Activated CD8-positive, alpha-beta memory T cell treated with anti-CD3 and anti-CD28 coated beads, Interleukin-2, amount 50 U/mL, for 1 hour (primary cell): ENCODE measurements at regions not wholly inside any gene's neighbourhood (a gene's known extent, or its start where the extent isn't known, plus 50 kb on each side); places are given as distances from the start of the nearest gene placed in this dataset.

Source experiments
- DNase-seq: peaks from one replicate; pipeline ENCODE4 v3.0.0-alpha.2; 2020; ENCODE audit errors: extremely low read depth

- no peak for DNase-seq
Observed at GRCh38 chr2:129720360-129720759, 259.1 kb upstream of the RAB6C start.

GRCh38 chr2:129720761-129721160 lies 258.7 kb upstream of the RAB6C start:
- DNase-seq = no peak

GRCh38 chr2:129721236-129721635 lies 258.2 kb upstream of the RAB6C start:
- no peak for DNase-seq

DNA sequence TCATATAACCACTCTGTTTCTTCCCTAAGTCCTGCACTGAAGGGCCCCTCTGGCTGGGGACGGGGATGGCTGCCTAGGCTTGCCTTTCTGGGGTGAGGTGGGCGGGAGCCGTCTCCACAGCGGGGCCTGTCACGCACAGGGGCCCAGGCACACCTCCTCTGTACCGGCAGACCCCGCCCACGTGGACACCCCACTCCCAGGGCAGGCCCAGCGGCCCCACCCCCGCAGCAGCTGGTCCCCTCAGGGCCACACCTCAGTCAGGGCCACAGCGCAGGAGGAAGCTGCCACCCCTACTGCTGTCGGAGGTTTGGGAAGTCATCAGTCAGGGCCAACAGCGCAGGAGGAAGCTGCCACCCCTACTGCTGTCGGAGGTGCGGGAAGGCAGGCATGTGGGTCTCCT lies 257.6 kb upstream of the RAB6C start:
- DNase-seq = no peak

DNA sequence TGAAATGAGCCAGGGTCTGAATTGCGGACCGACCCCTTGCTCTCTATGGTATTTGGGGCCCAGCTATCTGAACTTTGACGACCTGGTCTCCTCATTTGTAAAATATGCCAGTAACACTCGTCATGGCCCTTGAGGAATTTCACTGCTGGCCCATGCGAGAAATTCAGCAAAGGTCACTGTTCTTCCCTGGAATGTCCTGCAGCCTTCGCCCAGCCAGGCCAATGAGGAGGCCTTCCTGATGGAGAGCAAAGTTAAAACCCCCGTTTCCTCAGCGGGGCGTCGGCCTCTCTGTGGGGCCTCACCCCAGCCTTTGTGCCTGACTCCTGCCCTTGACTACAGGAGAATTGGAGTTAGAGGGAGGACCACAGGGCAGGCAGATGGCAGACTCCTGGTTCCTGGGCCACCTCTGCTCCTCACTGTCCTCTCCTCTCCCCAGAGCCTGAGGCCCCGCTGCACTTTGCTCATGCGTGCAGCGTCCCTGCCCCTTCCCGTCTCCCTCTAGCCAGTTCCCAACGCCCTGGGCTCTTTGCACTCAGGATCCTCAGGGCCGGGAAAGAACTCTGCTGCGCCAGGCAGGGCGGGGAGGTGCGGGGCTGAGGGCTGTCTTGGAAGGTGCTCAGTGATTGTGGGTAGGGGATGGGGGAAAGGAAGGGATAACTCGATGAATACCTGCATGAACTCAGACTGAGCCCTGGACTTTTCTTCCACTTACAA lies 257.0 kb upstream of the RAB6C start:
- no peak for DNase-seq

- DNase-seq = no peak
Observed at GRCh38 chr2:129723277-129724020, 256.0 kb upstream of the RAB6C start.

GRCh38 chr2:129724021-129724757 lies 255.3 kb upstream of the RAB6C start:
- no peak for DNase-seq

DNA sequence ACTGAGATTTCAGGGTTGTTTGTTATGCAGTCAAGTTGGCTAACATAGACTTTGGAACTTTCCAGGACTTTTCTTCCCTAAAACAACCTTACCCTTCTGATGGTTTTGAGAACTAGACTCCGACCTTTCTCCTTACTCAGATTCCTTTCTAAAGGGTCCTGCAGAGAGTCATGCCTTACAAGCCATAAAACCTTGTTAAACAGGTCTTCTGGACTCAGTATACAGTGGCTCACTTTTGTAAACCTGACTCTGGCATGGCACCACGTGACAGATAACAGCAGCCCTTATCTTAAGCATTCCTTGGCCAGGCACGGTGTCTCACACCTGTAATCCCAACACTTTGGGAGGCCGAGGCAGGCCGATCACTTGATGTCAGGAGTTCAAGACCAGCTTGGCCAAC lies 253.2 kb upstream of the RAB6C start:
- no peak for DNase-seq

GRCh38 chr2:129727286-129727685 lies 252.2 kb upstream of the RAB6C start:
- no peak for DNase-seq

- no peak for DNase-seq
Observed at GRCh38 chr2:129728035-129728972, 251.2 kb upstream of the RAB6C start.

- DNase-seq = no peak
Observed at GRCh38 chr2:129729011-129729410, 250.5 kb upstream of the RAB6C start.

DNA sequence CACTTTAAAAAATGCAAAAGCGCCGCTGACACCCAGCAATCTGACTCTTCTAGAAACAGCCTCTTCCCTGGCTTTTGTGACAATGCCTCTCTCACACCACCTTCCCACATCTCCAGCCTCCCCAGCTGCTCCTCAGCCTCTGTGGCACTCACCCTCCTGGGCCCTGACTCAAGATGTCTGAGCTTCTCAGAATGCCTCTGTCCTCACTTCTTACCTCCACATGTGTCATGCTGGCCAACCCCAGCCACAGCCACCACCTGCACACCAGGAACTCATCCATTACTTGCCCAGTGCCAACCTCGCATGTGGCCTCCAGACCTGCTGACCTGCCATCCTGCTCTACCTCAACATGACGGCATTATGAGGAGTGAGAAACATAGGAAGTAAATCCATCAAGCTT lies 249.8 kb upstream of the RAB6C start:
- no peak for DNase-seq

GRCh38 chr2:129730979-129731378 lies 248.5 kb upstream of the RAB6C start:
- DNase-seq = no peak

DNA sequence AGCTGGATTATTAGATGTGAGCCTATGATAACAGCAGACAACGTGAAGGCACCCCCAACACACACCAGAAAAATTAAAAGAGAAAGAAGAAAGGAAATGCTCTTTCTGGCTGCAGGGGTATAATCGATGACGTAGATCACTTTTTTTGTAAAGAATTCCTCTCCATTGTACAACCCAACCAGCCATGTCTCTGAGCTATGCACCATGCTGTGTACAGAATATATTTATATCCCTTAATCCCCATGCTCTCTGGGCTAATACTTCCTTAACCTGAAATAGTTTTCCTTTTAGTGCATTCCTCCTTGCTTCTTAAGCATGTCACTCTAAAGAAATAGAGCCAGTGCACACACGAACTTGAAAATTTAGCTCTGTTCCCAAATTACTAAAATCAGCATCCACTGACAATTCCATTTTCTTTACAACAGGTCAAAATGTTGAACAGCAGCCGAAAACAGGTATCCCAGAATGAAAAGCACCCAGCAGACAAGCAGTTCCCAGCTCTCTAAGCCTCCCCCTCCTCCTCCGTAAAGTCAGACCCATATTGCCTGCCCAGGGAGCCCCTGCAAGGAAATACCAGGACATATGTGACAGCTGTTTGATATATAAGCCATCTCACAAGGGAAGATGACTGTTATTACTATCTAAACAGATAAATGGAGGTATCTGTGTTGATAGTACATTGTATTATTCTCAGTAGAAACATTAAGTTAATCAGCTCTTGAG lies 247.4 kb upstream of the RAB6C start:
- DNase-seq = no peak

DNA sequence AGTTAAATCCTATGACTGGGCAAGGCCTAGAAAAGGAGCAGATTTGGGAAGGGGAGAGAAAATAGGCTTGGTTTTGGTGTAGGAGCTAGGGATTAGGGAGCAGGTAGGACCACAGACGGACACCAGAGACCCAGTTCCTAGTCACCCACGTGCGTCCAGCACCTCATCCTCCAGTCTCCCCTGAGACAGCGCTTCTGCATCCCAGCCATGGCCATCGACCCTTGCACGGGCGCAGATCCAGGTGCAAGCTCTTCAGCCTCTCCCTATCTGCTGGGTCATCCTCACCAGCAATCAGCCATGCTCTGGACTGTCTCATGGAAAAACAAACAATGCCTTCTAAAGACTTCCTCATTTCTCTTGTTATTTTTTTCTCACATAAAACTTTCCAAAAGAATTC lies 246.8 kb upstream of the RAB6C start:
- DNase-seq = no peak

- no peak for DNase-seq
Observed at GRCh38 chr2:129733041-129733440, 246.4 kb upstream of the RAB6C start.

GRCh38 chr2:129733579-129733978 lies 245.9 kb upstream of the RAB6C start:
- no peak for DNase-seq

GRCh38 chr2:129734343-129735034 lies 245.0 kb upstream of the RAB6C start:
- DNase-seq = no peak

DNA sequence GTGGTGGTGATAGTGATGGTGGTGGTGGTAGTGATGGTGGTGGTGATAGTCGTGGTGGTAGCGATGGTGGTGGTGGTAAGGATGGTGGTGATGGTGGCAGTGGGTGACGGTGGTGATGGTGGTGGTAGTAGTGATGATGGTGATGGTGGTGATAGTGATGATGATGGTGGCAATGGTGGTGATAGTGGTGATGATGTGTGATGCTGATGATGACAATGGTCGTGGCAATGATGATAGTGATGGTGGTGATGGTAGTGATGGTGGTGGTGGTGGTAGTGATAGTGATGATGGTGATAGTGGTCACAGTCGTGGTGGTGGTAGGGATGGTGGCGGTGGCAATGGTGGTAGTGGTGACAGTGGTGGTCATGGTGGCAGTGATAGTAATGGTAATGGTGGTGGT lies 243.9 kb upstream of the RAB6C start:
- DNase-seq = no peak
